ENCODE measurements at regions not wholly inside any gene's neighbourhood (a gene's known extent, or its start where the extent isn't known, plus 50 kb on each side); places are given as distances from the start of the nearest gene placed in this dataset.

DNA sequence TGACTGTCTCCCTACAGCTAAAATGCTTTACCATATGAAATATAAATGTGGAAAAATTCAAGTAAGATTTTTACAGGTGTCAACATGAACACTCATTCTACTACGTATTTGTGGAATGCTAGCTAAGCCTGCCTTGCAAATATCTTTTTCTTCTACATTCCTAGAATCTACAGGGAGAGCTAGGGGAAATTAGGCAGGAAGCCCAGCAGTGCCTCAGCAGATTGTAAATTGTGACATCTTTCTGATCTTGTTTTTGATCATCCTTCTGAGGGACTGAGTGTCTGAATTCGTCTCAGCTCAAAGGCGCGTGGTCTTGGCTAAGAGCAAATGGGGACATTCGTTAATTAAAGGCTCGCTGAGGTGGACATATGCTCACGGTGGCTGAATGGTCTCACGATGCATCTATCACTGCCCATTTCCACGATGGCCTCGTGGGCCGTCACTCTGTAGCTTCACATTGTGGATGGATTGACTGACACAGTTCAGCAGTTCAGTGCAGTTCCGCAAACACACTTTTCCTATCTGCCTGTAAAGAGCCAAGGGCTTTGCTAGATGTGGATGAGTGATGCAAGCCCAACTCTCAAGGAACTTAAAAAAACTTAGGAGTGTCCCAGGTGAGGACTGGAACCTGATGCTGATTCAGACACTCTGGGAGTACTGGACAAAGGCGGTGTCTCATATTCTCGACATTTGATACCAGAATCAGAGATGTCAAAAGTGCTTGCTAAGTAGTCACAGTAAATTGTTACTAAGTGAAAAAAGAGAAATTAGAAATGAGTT lies 562.5 kb downstream of the EFNB2 start:
- TF ChIP-seq, protein P1, sequence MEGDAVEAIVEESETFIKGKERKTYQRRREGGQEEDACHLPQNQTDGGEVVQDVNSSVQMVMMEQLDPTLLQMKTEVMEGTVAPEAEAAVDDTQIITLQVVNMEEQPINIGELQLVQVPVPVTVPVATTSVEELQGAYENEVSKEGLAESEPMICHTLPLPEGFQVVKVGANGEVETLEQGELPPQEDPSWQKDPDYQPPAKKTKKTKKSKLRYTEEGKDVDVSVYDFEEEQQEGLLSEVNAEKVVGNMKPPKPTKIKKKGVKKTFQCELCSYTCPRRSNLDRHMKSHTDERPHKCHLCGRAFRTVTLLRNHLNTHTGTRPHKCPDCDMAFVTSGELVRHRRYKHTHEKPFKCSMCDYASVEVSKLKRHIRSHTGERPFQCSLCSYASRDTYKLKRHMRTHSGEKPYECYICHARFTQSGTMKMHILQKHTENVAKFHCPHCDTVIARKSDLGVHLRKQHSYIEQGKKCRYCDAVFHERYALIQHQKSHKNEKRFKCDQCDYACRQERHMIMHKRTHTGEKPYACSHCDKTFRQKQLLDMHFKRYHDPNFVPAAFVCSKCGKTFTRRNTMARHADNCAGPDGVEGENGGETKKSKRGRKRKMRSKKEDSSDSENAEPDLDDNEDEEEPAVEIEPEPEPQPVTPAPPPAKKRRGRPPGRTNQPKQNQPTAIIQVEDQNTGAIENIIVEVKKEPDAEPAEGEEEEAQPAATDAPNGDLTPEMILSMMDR (conservative IDR thresholded peaks at IDR 0.05 in 1 of 2, IDR thresholded peaks at IDR 0.05 in 1 of 2; ENCODE audit: low read depth in 1 of 2, low read length in 2 of 2) = no peak
- no peak for TF ChIP-seq EZH2 (IDR thresholded peaks at IDR 0.05; ENCODE audit: low read length, missing control alignments)
